SU-DHL-6 (cell line): ENCODE measurements at regions not wholly inside any gene's neighbourhood (a gene's known extent, or its start where the extent isn't known, plus 50 kb on each side); places are given as distances from the start of the nearest gene placed in this dataset.

Experiments used
- H2AFZ ChIP-seq: fragments of 200-600 bp; sonication (generic); 2 replicates; pipeline ENCODE4 v1.6.1; 2014; ENCODE audit warnings: low read depth, mild to moderate bottlenecking, moderate library complexity, mixed read lengths, antibody characterized with exemption, low read length; ENCODE audit not compliant: severe bottlenecking
- H3F3A ChIP-seq: fragments of 200-600 bp; shearing (Covaris generic); 2 replicates; pipeline ENCODE4 v1.6.0; 2016; ENCODE audit warnings: antibody characterized with exemption, mild to moderate bottlenecking; ENCODE audit not compliant: insufficient read depth
- H3K27ac ChIP-seq: fragments of 200-600 bp; sonication (generic); 2 replicates; pipeline ENCODE4 v1.5.1; 2016; ENCODE audit warnings: low read depth, mild to moderate bottlenecking, low read length, moderate library complexity, mixed read lengths
- H3K27me3 ChIP-seq: fragments of 200-600 bp; sonication (generic), shearing (Covaris generic); 2 replicates; pipeline ENCODE4 v1.6.0; 2014; ENCODE audit warnings: mild to moderate bottlenecking, low read length
- H3K36me3 ChIP-seq: fragments of 200-600 bp; sonication (generic); 2 replicates; pipeline ENCODE4 v1.6.1; 2014; ENCODE audit warnings: mild to moderate bottlenecking, low read length, mixed read lengths
- H3K4me2 ChIP-seq: fragments of 300-600, 200-600 bp; shearing (Covaris generic), sonication (generic); 2 replicates; pipeline ENCODE4 v1.6.0; 2014; ENCODE audit warnings: low read length, low read depth, mild to moderate bottlenecking; ENCODE audit not compliant: poor library complexity, severe bottlenecking
- H3K4me3 ChIP-seq: fragments of 200-600 bp; sonication (generic); 2 replicates; pipeline ENCODE4 v1.5.1; 2014; ENCODE audit warnings: antibody characterized with exemption, low read length, mild to moderate bottlenecking, mixed read lengths; ENCODE audit not compliant: insufficient read depth, poor library complexity, severe bottlenecking
- H3K79me2 ChIP-seq: fragments of 200-600 bp; sonication (generic); 2 replicates; pipeline ENCODE4 v1.6.1; 2014; ENCODE audit warnings: mild to moderate bottlenecking, low read length, moderate library complexity; ENCODE audit not compliant: insufficient read depth
- H3K9ac ChIP-seq: fragments of 200-600 bp; sonication (generic); 2 replicates; pipeline ENCODE4 v1.7.0; 2014; ENCODE audit warnings: mild to moderate bottlenecking, low read length
- H3K9me2 ChIP-seq: fragments of 200-600 bp; sonication (generic); replicated peaks from 2 replicates; pipeline ENCODE4 v1.6.1; 2014; ENCODE audit warnings: low read length; ENCODE audit not compliant: insufficient read depth
- H3K9me3 ChIP-seq: fragments of 200-600 bp; sonication (generic); 2 replicates; pipeline ENCODE4 v1.6.1; 2014; ENCODE audit warnings: low read length, mixed read lengths; ENCODE audit not compliant: insufficient read depth
- H4K20me1 ChIP-seq: fragments of 200-600 bp; sonication (generic); 2 replicates; pipeline ENCODE4 v1.6.1; 2014; ENCODE audit warnings: low read depth, mild to moderate bottlenecking, antibody characterized with exemption, low read length, moderate library complexity, mixed read lengths
- EZH2phosphoT487 ChIP-seq: fragments of 200-600 bp; sonication (generic), shearing (Covaris generic); conservative IDR thresholded peaks from 2 replicates; pipeline ENCODE4 v1.6.1; 2018; ENCODE audit warnings: mild to moderate bottlenecking, antibody characterized with exemption, low read length, moderate library complexity, mixed read lengths
- TF ChIP-seq, protein P1 (sequence below): fragments of 200-600 bp; sonication (generic); IDR thresholded peaks from one replicate; pipeline ENCODE4 v1.5.1; 2017; ENCODE audit warnings: antibody characterized with exemption, mild to moderate bottlenecking, low read length, moderate library complexity; ENCODE audit not compliant: insufficient read depth, poor library complexity, severe bottlenecking

DNA sequence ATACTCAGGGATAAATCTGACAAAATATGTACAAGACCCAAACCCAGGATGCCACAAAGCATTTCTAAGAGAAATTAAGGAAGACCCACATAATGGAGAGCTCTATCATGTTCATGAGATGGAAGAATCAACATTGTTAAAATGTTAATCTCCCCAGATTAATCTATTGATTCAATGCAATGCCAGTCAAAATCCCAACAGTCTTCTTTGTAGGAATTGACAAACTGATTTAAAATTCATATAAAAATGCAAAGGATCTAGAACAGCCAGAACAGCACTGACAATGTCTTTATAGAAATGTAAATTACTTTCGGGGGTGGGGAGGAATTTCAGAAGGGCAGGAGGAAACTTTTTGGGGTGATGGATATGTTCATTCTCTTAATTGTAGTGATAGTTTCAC lies 281.6 kb upstream of the SEMA6A start:
- H3F3A ChIP-seq = no peaks in the 10 kb centered on the region
- H3K4me2 ChIP-seq = no peak overlapping the region
- no peaks in the 10 kb centered on the region for H3K9me2 ChIP-seq
- no peak overlapping the region for H3K27ac ChIP-seq
- H3K79me2 ChIP-seq = no peaks in the 10 kb centered on the region
- H2AFZ ChIP-seq = no peak overlapping the region
- H3K36me3 ChIP-seq = no peaks in the 10 kb centered on the region
- H3K4me3 ChIP-seq = no peak overlapping the region
- TF ChIP-seq, protein P1, sequence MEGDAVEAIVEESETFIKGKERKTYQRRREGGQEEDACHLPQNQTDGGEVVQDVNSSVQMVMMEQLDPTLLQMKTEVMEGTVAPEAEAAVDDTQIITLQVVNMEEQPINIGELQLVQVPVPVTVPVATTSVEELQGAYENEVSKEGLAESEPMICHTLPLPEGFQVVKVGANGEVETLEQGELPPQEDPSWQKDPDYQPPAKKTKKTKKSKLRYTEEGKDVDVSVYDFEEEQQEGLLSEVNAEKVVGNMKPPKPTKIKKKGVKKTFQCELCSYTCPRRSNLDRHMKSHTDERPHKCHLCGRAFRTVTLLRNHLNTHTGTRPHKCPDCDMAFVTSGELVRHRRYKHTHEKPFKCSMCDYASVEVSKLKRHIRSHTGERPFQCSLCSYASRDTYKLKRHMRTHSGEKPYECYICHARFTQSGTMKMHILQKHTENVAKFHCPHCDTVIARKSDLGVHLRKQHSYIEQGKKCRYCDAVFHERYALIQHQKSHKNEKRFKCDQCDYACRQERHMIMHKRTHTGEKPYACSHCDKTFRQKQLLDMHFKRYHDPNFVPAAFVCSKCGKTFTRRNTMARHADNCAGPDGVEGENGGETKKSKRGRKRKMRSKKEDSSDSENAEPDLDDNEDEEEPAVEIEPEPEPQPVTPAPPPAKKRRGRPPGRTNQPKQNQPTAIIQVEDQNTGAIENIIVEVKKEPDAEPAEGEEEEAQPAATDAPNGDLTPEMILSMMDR = no peak
- no peak for TF ChIP-seq EZH2phosphoT487
- H3K9ac ChIP-seq = no peak overlapping the region
- no peaks in the 10 kb centered on the region for H3K27me3 ChIP-seq
- no peaks in the 10 kb centered on the region for H3K9me3 ChIP-seq
- H4K20me1 ChIP-seq = no peaks in the 10 kb centered on the region

DNA sequence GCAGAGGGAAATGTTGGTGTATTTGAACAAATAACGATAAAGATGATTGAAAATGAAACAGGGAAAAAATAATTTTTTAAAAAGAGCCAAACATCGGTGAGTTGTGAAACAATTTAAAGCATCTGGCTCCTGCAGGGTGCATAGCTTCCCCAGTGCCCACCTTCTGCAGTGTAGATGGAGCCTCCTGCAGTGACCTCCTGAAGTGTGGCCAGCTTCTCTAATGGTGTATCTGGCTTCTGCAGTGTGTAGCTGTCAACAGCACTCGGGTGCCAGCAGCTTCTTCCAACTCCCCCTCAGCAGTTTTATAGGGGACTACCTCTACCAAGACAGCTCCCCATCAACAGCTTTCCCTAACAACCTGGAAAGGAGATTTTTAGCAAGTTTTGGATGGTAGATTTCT lies 279.4 kb upstream of the SEMA6A start:
- H3K4me3 ChIP-seq = no peak overlapping the region
- no peaks in the 10 kb centered on the region for H3K27me3 ChIP-seq
- no peaks in the 10 kb centered on the region for H3K9me2 ChIP-seq
- H3K27ac ChIP-seq = no peak overlapping the region
- no peaks in the 10 kb centered on the region for H3F3A ChIP-seq
- H3K9ac ChIP-seq = no peak overlapping the region
- H3K9me3 ChIP-seq = no peaks in the 10 kb centered on the region
- H3K36me3 ChIP-seq = no peaks in the 10 kb centered on the region
- H4K20me1 ChIP-seq = no peaks in the 10 kb centered on the region
- TF ChIP-seq EZH2phosphoT487 = no peak
- TF ChIP-seq, protein P1 = no peak
- H2AFZ ChIP-seq = no peak overlapping the region
- H3K4me2 ChIP-seq = no peak overlapping the region
- no peaks in the 10 kb centered on the region for H3K79me2 ChIP-seq

DNA sequence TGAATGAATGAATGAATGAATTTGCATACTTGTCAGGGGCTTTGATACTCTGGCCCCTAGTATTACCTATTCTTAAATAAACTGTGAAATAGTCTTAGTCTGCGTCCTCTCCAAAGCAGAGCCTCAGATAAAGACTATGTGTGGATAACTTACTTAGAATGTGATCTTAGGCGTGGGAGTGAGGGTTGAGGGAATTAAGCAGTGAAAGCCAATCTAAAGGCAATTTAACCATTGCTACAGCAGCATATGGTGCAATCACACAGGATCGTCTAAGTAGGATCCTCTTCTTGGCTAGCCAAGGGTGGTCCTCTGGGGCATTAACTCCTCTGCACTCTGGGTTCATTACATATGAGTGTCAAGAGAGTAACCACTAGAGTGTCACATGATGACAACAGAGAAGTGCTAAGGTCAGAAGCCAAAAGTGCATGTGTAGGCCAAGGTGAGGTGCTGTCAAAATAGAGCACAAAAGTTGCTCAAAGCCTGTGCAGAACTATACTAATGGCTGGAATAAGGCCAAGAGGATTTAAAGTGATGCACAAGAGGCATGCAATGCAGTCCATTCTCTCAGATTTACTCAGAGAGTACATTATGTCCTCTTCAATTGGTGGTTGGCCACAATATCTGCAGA lies 274.4 kb upstream of the SEMA6A start:
- Histone ChIP-seq H3K27ac (no peak overlapping the region), H3K79me2 (no peaks in the 10 kb centered on the region), H3K9ac (no peak overlapping the region), H3F3A (no peaks in the 10 kb centered on the region), H3K4me2 (no peak overlapping the region), H3K36me3 (no peaks in the 10 kb centered on the region), H3K27me3 (no peaks in the 10 kb centered on the region), H3K4me3 (no peak overlapping the region), H3K9me3 (no peaks in the 10 kb centered on the region), H3K9me2 (no peaks in the 10 kb centered on the region), H2AFZ (no peak overlapping the region), H4K20me1 (no peaks in the 10 kb centered on the region)
- TF ChIP-seq, protein P1 = no peak
- no peak for TF ChIP-seq EZH2phosphoT487
